ENCODE measurements at regions not wholly inside any gene's neighbourhood (a gene's known extent, or its start where the extent isn't known, plus 50 kb on each side); places are given as distances from the start of the nearest gene placed in this dataset.

DNA sequence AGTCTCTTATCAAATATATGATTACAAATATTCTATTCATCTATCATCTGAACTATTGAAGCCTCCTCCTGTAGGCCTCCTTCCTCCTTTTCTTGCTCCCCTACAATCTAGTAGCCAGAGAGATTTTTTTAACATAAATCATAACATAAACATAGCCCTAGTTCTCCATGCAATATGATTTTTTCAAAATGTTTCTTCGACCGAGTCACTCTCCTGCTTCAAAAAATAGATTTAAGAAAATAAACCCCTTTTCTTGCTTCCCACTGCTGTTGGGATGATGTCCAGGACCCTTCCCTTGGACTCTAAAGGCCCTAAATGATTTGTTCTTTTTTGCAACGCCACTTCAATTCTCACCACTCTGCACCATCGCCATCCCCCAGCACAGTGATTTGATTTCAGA, 319.7 kb upstream of the TSHZ3 start:
- TF ChIP-seq, protein P1, sequence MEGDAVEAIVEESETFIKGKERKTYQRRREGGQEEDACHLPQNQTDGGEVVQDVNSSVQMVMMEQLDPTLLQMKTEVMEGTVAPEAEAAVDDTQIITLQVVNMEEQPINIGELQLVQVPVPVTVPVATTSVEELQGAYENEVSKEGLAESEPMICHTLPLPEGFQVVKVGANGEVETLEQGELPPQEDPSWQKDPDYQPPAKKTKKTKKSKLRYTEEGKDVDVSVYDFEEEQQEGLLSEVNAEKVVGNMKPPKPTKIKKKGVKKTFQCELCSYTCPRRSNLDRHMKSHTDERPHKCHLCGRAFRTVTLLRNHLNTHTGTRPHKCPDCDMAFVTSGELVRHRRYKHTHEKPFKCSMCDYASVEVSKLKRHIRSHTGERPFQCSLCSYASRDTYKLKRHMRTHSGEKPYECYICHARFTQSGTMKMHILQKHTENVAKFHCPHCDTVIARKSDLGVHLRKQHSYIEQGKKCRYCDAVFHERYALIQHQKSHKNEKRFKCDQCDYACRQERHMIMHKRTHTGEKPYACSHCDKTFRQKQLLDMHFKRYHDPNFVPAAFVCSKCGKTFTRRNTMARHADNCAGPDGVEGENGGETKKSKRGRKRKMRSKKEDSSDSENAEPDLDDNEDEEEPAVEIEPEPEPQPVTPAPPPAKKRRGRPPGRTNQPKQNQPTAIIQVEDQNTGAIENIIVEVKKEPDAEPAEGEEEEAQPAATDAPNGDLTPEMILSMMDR (IDR thresholded peaks at IDR 0.05; ENCODE audit: low read depth, low read length, poor library complexity, severe bottlenecking): no peak
- no peak for TF ChIP-seq EZH2phosphoT487 (IDR thresholded peaks at IDR 0.05; ENCODE audit: borderline replicate concordance, low read length)
